SK-N-MC (cell line): ENCODE measurements at regions not wholly inside any gene's neighbourhood (a gene's known extent, or its start where the extent isn't known, plus 50 kb on each side); places are given as distances from the start of the nearest gene placed in this dataset.

Source experiments
- DNase-seq: peaks from one replicate; pipeline ENCODE4 v3.0.0-alpha.2; 2011; ENCODE audit warnings: low read depth, low spot score
- H3K27ac ChIP-seq: fragments of 200-600 bp; sonication (generic); 2 replicates; pipeline ENCODE4 v1.5.1; 2016; ENCODE audit warnings: mixed run types
- H3K36me3 ChIP-seq: fragments of 200-600 bp; sonication (generic); 2 replicates; pipeline ENCODE4 v1.6.1; 2017; ENCODE audit warnings: antibody characterized with exemption, low read length, mixed read lengths; ENCODE audit not compliant: insufficient read depth
- H3K4me3 ChIP-seq: fragments of 200-600 bp; sonication (generic); 2 replicates; pipeline ENCODE4 v1.5.1; 2016
- H3K9ac ChIP-seq: fragments of 200-600 bp; sonication (generic); 2 replicates; pipeline ENCODE4 v1.8.0; 2017; ENCODE audit warnings: mixed run types, mixed read lengths; ENCODE audit not compliant: insufficient read length
- H3K9me3 ChIP-seq: fragments of 200-600 bp; sonication (generic); 2 replicates; pipeline ENCODE4 v1.6.1; 2017; ENCODE audit warnings: low read depth, mild to moderate bottlenecking, antibody characterized with exemption, low read length, moderate library complexity, mixed read lengths
- EZH2 ChIP-seq: fragments of 200-600 bp; sonication (generic); IDR thresholded peaks from one replicate; pipeline ENCODE4 v1.6.1; 2017; ENCODE audit warnings: antibody characterized with exemption
- FOXP2 ChIP-seq: optimal IDR thresholded peaks from 2 replicates; pipeline ENCODE3; 2011; ENCODE audit warnings: mild to moderate bottlenecking, moderate library complexity; ENCODE audit not compliant: insufficient read depth; ENCODE audit errors: extremely low read length, control extremely low read depth
- POLR2AphosphoS5 ChIP-seq: IDR thresholded peaks from 2 replicates; pipeline ENCODE4 v1.6.1; 2012; ENCODE audit warnings: mild to moderate bottlenecking, low read depth, low read length, borderline replicate concordance

DNA sequence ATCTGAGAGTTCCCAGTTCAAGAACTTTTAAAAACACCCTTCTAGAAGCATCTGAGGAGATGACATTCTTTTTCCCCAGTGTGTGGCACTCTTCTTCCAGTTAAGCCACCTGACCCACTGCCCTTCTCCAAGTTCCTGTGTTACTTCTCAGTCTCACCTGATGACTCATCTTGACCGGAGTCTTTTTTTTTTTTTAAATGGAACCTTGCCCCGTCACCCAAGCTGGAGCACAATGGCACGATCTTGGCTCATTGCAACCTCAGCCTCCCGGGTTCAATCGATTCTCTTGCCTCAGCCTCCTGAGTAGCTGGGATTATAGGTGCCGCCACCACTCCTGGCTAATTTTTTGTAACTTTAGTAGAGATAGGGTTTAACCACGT is 224.1 kb upstream of the DAB2 start:
- H3K4me3 ChIP-seq, result no peak overlapping the region
- no peak for DNase-seq
- H3K9me3 ChIP-seq, result peaks cover 2% of the 10 kb centered on the region; the same call in 1 of the 2 replicates
- H3K27ac ChIP-seq, result no peak overlapping the region
- no peak overlapping the region for H3K9ac ChIP-seq
- TF ChIP-seq POLR2AphosphoS5 (no peak), EZH2 (no peak), FOXP2 (no peak)
- H3K36me3 ChIP-seq, result no peaks in the 10 kb centered on the region

DNA sequence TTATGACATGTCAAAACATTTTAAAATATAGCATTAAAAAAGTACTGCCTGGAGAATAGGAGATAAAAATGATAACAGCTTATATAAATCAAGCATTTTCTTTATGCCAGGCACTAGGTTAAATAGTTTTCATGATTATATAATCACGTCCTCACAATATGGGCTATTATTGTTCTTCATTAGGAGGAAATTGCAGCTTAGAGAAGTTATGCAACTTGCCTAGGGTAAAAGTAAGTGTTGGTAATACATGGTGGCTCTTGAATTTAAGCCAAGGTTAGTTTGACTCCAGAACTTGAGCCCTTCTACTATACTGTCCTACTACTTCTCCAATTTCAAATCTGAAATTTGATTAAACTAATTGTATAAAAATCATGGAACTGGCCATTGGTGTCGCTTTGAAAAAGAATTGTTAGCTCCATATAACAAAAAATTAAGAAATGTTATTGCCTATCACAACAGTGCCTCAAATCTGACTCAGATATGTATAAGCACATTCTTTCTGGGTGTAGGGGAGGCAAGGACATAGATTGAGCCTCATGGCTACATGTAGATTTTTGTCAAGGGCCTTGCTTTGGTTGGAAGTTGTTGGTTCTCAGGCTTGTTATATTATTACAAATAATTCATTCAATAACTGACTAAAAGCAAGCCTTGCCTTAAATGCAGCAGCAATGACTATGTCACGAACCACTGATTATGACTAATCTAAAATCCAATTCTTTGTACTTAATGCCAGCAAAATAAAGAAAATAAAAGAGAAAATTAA is 223.5 kb upstream of the DAB2 start:
- Histone ChIP-seq H3K36me3 (no peaks in the 10 kb centered on the region), H3K4me3 (no peak overlapping the region), H3K9me3 (peaks cover 2% of the 10 kb centered on the region; the same call in 1 of the 2 replicates), H3K9ac (no peak overlapping the region), H3K27ac (no peak overlapping the region; the same call in 1 of the 2 replicates)
- TF ChIP-seq EZH2, result no peak
- peak; percentile 22; the same call in 1 of the 2 replicates for TF ChIP-seq POLR2AphosphoS5
- DNase-seq, result peak; percentile 42

DNA sequence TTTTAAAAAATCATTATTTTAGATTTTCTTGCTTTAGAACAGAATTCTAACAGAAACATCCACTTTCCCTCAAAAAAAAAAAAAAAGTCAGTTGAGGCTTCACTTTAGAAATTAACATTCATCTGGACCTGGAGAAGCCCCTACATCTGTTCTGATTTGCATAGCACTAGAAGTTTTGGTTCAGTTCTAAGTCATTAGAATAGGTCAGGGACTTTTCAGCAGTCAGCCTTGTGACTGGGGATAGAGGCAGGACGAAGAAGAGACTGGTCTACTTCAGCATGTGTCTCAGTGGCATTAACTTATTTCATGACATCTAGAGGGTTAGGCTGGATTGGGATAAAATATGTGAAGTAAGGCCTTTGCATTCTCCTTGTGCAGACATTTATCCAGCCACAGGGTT is 215.8 kb upstream of the DAB2 start:
- no peak overlapping the region for H3K4me3 ChIP-seq
- no peak overlapping the region for H3K9ac ChIP-seq
- peaks cover 2% of the 10 kb centered on the region; the same call in 1 of the 2 replicates for H3K9me3 ChIP-seq
- no peak overlapping the region for H3K27ac ChIP-seq
- DNase-seq, result no peak
- TF ChIP-seq FOXP2, result no peak
- TF ChIP-seq EZH2, result no peak
- no peak for TF ChIP-seq POLR2AphosphoS5
- H3K36me3 ChIP-seq, result no peaks in the 10 kb centered on the region

DNA sequence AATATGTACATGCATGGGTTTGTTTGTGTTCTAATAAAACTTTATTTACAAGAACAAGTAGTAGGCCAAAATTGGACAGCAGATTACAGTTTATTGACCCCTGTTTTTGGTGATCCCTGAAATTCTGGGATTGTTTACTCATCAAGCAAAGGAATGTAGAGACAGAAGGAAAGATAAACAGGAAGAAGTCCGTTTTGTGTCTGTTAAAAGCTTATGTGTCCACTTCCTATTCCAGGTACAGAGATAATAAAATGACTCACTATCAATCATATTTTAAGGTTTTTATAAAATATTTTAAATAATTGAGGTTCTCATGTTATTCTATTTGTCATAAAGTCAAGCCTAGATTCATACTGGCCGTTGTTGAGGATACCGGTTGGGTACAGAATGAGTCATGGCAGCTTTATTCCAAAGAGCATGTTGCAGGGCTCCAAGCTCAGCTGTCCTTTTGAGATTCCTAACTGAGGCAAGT is 214.9 kb upstream of the DAB2 start:
- no peak overlapping the region for H3K9ac ChIP-seq
- H3K4me3 ChIP-seq, result no peak overlapping the region
- H3K9me3 ChIP-seq, result no peaks in the 10 kb centered on the region
- DNase-seq, result no peak
- H3K36me3 ChIP-seq, result no peaks in the 10 kb centered on the region
- TF ChIP-seq FOXP2 (no peak), POLR2AphosphoS5 (no peak), EZH2 (no peak)
- H3K27ac ChIP-seq, result no peak overlapping the region

DNA sequence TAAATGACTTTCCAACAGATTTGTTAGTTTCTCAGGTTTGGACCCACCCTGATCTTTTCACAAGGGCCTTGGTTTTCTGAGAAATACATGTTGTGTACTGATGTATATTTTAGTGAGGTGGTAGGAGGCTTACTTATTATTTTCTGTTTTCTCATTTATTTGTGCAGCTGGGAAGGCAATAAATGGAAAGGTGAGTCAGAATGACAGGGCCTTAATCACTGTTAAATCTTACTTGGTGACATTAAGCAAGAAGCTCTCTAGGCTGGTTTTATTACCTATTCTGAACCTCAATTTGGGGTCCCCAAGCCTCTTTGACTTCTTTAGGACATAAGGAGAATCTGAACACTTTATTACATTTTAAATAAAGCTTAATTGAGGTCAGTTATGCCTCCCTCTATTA is 214.0 kb upstream of the DAB2 start:
- H3K27ac ChIP-seq, result no peak overlapping the region
- DNase-seq, result no peak
- no peaks in the 10 kb centered on the region for H3K9me3 ChIP-seq
- no peak overlapping the region for H3K9ac ChIP-seq
- no peak overlapping the region for H3K4me3 ChIP-seq
- H3K36me3 ChIP-seq, result no peaks in the 10 kb centered on the region
- TF ChIP-seq FOXP2, result no peak
- TF ChIP-seq POLR2AphosphoS5, result no peak
- no peak for TF ChIP-seq EZH2

DNA sequence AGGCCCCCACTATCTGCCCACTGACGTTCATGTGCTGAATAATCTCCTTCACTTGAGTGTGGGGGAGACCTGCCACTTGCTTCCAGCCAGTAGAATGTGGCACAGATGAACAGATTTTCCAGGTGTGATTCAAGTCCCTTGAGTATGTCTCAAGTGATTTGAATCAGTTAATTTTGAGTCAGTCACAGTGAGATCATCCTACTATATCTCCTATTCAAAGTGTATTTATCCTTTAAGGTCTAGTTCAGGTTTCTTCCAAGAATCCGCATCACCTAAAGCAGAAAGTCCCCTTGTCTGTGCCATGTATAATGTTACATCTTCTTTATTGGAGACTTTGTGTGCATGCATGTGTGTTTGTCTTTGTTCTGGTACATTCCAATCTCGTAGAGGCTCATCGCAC is 208.3 kb upstream of the DAB2 start:
- no peaks in the 10 kb centered on the region for H3K9me3 ChIP-seq
- no peak for DNase-seq
- H3K4me3 ChIP-seq, result no peak overlapping the region
- no peak overlapping the region for H3K9ac ChIP-seq
- H3K36me3 ChIP-seq, result no peaks in the 10 kb centered on the region
- TF ChIP-seq POLR2AphosphoS5 (no peak), FOXP2 (no peak), EZH2 (no peak)
- no peak overlapping the region for H3K27ac ChIP-seq

DNA sequence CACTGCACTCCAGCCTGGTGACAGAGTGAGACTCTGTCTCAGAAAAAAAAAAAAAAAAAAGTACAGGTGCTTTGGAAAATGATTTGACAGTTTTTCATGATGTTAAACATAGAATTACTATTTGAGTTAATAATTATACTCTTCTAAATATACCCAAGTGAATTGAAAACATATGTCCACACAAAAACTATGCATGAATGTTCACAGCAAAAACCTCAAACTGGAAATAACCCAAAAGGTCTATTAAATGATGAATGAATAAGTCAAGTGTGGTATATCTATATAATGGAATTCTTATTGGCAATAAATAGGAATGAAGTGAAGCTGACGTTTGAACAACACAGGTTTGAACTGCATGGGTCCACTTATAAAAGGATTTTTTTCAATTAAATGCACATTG is 207.2 kb upstream of the DAB2 start:
- H3K9ac ChIP-seq, result no peak overlapping the region
- H3K27ac ChIP-seq, result no peak overlapping the region
- DNase-seq, result no peak
- TF ChIP-seq FOXP2 (no peak), POLR2AphosphoS5 (no peak), EZH2 (no peak)
- H3K36me3 ChIP-seq, result no peaks in the 10 kb centered on the region
- H3K9me3 ChIP-seq, result no peaks in the 10 kb centered on the region
- no peak overlapping the region for H3K4me3 ChIP-seq

DNA sequence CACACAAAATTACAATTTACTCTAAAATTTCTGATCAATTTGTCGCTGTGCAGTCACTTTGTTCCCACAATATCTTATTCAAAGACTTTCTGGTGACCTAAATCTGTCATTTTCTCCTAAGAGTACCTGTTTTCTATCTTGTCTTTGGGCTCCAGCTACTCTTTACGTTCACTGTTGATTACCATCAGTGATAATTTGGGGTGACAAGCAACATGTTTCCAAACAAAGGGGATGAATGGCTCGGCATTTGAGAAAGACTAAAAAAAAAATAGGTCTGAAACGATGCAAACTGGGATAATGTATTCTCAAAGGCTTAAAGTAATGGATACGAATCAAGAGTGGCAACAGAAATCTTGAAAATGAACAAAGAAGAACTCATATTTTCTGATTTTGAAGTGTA is 205.2 kb upstream of the DAB2 start:
- Histone ChIP-seq H3K9me3 (no peaks in the 10 kb centered on the region), H3K4me3 (no peak overlapping the region), H3K36me3 (no peaks in the 10 kb centered on the region), H3K9ac (no peak overlapping the region), H3K27ac (no peak overlapping the region)
- no peak for DNase-seq
- TF ChIP-seq EZH2 (no peak), FOXP2 (no peak), POLR2AphosphoS5 (no peak)

DNA sequence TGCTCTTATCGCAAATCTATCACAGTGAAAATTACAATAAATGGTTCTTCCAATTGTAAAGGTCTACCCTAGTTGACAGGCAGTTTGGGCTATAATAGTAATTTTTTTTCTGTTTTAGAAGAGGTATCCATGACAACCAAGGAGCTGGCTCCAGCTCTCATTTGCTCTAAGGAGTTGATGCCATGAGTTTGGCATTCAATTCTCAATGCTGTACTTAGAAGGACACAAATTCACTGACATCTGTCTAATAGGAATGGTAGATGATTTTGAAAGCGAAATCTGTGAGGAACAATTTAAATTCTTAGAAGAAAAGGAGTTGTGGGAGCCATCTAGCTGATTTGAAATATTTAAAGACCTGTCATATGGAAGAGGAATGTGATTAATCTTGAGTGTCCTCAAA is 203.6 kb upstream of the DAB2 start:
- Histone ChIP-seq H3K9ac (no peak overlapping the region), H3K27ac (no peak overlapping the region), H3K9me3 (no peaks in the 10 kb centered on the region), H3K4me3 (no peak overlapping the region), H3K36me3 (no peaks in the 10 kb centered on the region)
- DNase-seq, result no peak
- TF ChIP-seq POLR2AphosphoS5 (no peak), EZH2 (no peak), FOXP2 (no peak)
